HFF-Myc (cell line): ENCODE measurements at regions not wholly inside any gene's neighbourhood (a gene's known extent, or its start where the extent isn't known, plus 50 kb on each side); places are given as distances from the start of the nearest gene placed in this dataset.

Experiments used
- DNase-seq: peaks from one replicate; pipeline ENCODE4 v3.0.0-alpha.2; 2011; ENCODE audit warnings: low read depth; ENCODE audit errors: extremely low read depth
- H3K4me3 ChIP-seq: replicated peaks from 2 replicates; pipeline ENCODE4 v1.5.1; 2011; ENCODE audit warnings: low read depth, mild to moderate bottlenecking, control low read depth, low read length
- TF ChIP-seq, protein P1 (sequence below): IDR thresholded peaks from 2 replicates; pipeline ENCODE4 v1.5.1; 2012; ENCODE audit warnings: mild to moderate bottlenecking, low read depth, low read length, control low read depth; ENCODE audit errors: missing control alignments

DNA sequence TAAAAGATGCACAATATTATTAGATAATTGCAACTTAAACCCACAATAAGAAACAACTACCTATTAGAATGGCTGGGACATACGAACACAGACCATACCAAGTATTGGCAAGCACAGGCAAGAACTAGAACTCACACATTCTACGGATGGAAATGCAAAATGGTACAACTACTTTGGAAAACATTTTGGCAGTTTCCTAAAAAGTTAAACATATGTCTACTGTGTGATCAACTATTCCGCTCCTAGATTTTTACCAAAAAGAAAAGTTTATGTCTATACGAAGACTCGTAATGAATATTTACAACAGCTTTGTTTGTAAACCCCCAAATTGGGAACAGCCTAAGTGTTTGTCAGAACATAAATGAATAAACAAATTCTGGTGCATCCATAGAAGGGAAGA is 194.7 kb downstream of the FGFR2 start:
- TF ChIP-seq, protein P1, sequence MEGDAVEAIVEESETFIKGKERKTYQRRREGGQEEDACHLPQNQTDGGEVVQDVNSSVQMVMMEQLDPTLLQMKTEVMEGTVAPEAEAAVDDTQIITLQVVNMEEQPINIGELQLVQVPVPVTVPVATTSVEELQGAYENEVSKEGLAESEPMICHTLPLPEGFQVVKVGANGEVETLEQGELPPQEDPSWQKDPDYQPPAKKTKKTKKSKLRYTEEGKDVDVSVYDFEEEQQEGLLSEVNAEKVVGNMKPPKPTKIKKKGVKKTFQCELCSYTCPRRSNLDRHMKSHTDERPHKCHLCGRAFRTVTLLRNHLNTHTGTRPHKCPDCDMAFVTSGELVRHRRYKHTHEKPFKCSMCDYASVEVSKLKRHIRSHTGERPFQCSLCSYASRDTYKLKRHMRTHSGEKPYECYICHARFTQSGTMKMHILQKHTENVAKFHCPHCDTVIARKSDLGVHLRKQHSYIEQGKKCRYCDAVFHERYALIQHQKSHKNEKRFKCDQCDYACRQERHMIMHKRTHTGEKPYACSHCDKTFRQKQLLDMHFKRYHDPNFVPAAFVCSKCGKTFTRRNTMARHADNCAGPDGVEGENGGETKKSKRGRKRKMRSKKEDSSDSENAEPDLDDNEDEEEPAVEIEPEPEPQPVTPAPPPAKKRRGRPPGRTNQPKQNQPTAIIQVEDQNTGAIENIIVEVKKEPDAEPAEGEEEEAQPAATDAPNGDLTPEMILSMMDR: no peak
- no peak overlapping the region for H3K4me3 ChIP-seq

DNA sequence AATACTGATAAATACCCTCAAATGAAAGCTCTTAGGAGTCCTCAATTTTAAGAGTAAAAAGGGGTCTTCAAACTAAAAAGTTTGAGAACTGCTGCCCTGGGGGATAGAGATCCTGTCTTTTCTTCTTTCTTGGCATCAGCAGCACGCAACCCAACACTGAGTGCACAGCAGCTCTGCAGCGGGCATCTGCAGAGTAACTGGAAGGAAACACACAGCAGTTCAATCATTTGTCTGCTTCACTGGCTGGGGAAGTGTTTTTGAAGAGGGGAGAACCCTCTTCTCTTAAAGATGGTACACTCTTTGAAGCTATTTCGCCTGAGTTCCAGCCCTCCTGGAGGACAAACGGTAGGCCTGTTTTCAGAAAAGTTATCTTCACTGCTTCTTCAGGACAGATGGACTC is 193.6 kb downstream of the FGFR2 start:
- no peak for DNase-seq
- TF ChIP-seq, protein P1: no peak
- H3K4me3 ChIP-seq: no peak overlapping the region

More for the DNA sequence above, 194.7 kb downstream of the FGFR2 start:
- no peak for DNase-seq

DNA sequence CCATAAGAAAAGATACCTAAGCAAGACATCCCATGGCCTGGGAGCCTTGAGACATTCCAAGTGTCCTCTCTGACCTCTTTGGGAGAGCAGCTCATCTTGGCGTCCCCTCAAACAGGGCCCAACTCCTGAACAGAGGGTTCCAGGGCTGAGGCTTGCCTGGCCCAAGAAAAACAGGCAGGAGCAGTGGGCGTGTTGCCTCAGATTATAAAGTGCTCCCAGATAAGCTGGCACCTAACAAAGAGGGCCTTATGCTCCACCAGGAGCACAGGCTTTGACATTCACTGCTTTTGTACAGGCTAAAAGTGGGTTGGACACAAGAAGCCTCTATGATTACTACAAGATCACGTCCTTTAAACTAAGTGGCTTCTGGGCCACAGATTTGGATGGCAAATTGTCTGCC is 193.1 kb downstream of the FGFR2 start:
- TF ChIP-seq, protein P1: no peak
- DNase-seq: no peak
- no peak overlapping the region for H3K4me3 ChIP-seq

DNA sequence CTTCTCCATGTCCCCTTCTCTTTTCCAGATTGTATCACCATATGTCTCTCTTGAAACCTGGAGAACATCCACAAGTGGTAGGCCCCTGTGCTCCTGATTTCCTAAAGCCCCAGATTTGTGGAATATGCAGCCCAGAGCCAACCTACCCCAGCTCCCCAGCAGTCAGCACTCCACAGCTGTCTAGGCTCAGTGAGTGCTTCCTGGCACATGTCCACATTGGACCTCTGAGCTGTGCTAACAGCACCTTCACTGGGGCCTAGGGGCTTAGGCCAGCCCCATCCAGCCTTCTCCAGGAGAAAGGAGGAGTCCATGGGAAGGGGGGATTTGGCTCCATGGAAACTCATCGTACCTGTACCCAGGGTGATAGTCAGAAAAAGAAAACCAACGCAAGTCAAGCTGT is 192.7 kb downstream of the FGFR2 start:
- no peak overlapping the region for H3K4me3 ChIP-seq
- no peak for DNase-seq
- TF ChIP-seq, protein P1: no peak

DNA sequence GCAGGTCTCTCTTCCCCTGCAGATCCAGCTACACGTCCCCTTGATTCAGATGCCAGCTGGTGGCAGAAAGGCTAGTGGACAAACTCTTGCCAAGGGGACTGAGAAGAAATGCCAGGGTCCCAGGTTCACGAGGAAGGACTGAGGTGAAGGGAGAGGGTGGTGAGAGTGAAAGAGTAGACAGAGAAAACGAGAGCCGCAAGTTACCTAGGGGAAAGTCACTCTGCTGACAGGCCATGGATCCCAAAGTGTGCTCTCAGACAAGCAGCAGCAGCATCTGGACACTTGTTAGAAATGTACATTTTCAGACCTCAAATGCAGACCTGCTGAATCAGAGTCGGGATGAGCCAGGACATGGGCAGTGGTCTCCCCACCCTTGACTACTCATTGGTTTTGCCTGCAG is 192.3 kb downstream of the FGFR2 start:
- no peak overlapping the region for H3K4me3 ChIP-seq
- TF ChIP-seq, protein P1: no peak
- no peak for DNase-seq

DNA sequence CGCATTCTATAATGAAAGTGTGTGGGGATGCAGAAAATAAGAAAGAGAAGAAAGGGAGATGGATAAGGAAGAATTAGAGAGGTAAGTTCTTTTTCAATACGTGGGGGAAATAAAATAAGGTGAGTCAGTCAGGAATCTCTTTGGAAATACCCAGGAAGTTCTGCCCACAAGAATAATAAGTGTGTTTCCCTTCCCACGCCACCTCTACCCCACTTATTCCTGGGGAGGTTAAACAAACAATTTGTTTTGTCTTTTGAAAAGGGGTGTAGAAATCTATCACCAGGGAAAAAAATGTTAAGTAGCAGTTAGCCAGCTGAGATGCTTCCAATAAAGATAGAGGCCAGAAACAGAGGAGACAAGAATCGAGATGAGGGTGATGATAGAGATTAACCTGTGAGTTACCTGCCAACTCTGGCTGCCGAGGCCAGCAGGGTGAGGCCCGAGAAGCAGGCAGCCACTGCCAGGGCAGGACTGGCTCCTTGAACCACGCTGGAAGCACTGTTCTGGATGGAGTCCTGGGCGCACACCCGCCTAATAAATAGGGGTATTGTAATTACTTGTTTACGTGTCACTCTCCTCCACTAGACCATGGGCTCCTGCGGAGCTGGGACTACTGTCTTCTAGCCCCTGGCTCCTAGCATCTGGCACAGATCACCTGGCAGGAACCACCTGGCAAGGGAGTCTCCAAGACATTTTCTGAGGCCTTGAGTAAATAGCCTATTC is 191.3 kb downstream of the FGFR2 start:
- no peak overlapping the region for H3K4me3 ChIP-seq
- TF ChIP-seq, protein P1: no peak
- no peak for DNase-seq
